B cell (primary cell): ENCODE measurements at regions not wholly inside any gene's neighbourhood (a gene's known extent, or its start where the extent isn't known, plus 50 kb on each side); places are given as distances from the start of the nearest gene placed in this dataset.

Source experiments
- ATAC-seq: fragments of 200-7000 bp; cut with Tn5 transposase; one replicate; pipeline ENCODE4 v1.10.0; 2021; ENCODE audit warnings: low read depth, mild to moderate bottlenecking, moderate number of reproducible peaks, moderate library complexity
- CTCF ChIA-PET: fragments of 350-600 bp; sonication (Branson Sonifier 250); formaldehyde crosslinking; loops from one replicate; lab custom pipeline; 2021; ENCODE audit warnings: antibody characterized with exemption, inconsistent platforms; lab: Charles Lee
- POLR2A ChIA-PET: fragments of 350-600 bp; sonication (Branson Sonifier 250); formaldehyde crosslinking; loops from one replicate; lab custom pipeline; 2021; ENCODE audit warnings: antibody characterized with exemption; lab: Charles Lee
- DNase-seq: peaks from one replicate; pipeline ENCODE4 v3.0.0; 2013
- H2AFZ ChIP-seq: 2 replicates; pipeline ENCODE4 v1.6.1; 2012; ENCODE audit warnings: mild to moderate bottlenecking, low read depth, low read length; ENCODE audit not compliant: insufficient read depth, poor library complexity, severe bottlenecking
- H3K27ac ChIP-seq, 2 donors: 1 replicate in 1 of 2; 2 replicates in 1 of 2; pipeline ENCODE4 v1.5.1; 2012 to 2013; ENCODE audit warnings: low read length in 2 of 2, mild to moderate bottlenecking in 2 of 2, moderate library complexity in 1 of 2
- H3K27me3 ChIP-seq, 4 experiments: fragments of 200-600 bp in 1 of 4; sonication (generic) in 1 of 4; replicated peaks in 1 of 4; 1 replicate in 2 of 4; 2 replicates in 2 of 4; pipeline versions ENCODE4 v1.6.1 to v1.7.0; 2013 to 2016; ENCODE audit warnings: low read length in 3 of 4, mild to moderate bottlenecking in 2 of 4, mixed read lengths in 1 of 4, moderate library complexity in 1 of 4; ENCODE audit not compliant: insufficient read depth in 4 of 4, control insufficient read depth in 3 of 4; ENCODE audit errors: control extremely low read depth in 1 of 4
- H3K36me3 ChIP-seq, 2 experiments: replicated peaks in 1 of 2; 1 replicate in 1 of 2; 2 replicates in 1 of 2; pipeline versions ENCODE4 v1.6.1 to v1.7.1; 2013; ENCODE audit warnings: low read length in 1 of 2; ENCODE audit not compliant: insufficient read depth in 2 of 2, control insufficient read depth in 1 of 2; ENCODE audit errors: control extremely low read depth in 1 of 2, extremely low read depth in 1 of 2
- H3K4me1 ChIP-seq, 2 donors: fragments of 200-600 bp in 1 of 2; sonication (generic) in 1 of 2; 1 replicate in 1 of 2; 2 replicates in 1 of 2; pipeline versions ENCODE4 v1.5.1 to v1.6.1; 2013 to 2017; ENCODE audit warnings: low read length in 2 of 2; ENCODE audit not compliant: control insufficient read depth in 2 of 2, insufficient read depth in 2 of 2
- H3K4me2 ChIP-seq: replicated peaks from 2 replicates; pipeline ENCODE3; 2012; ENCODE audit warnings: mild to moderate bottlenecking, low read depth, low read length; ENCODE audit not compliant: poor library complexity, severe bottlenecking
- H3K4me3 ChIP-seq, 5 experiments: fragments of 200-600 bp in 1 of 5; sonication (generic) in 1 of 5; 1 replicate in 3 of 5; 2 replicates in 2 of 5; pipeline versions ENCODE4 v1.5.1 to v1.7.0; 2011 to 2016; ENCODE audit warnings: low read length in 4 of 5, mild to moderate bottlenecking in 4 of 5, low read depth in 2 of 5, control low read depth in 1 of 5, moderate library complexity in 1 of 5; ENCODE audit not compliant: insufficient read depth in 1 of 5; ENCODE audit errors: control extremely low read depth in 1 of 5, extremely low read depth in 1 of 5
- H3K79me2 ChIP-seq: fragments of 200-600 bp; sonication (generic); one replicate; pipeline ENCODE4 v1.6.0; 2016; ENCODE audit warnings: low read length; ENCODE audit not compliant: control insufficient read depth, insufficient read depth
- H3K9ac ChIP-seq: fragments of 200-600 bp; sonication (generic); 2 replicates; pipeline ENCODE4 v1.6.1; 2017; ENCODE audit warnings: mild to moderate bottlenecking, low read length, moderate library complexity
- H3K9me3 ChIP-seq, 3 donors: one replicate each; pipeline versions ENCODE4 v1.6.1 to v1.7.1; 2013; ENCODE audit warnings: low read length in 2 of 3; ENCODE audit not compliant: control insufficient read depth in 2 of 3, insufficient read depth in 1 of 3; ENCODE audit errors: control extremely low read depth in 1 of 3
- H4K20me1 ChIP-seq: 2 replicates; pipeline ENCODE4 v1.6.0; 2012; ENCODE audit warnings: mild to moderate bottlenecking, low read length; ENCODE audit not compliant: insufficient read depth, control insufficient read depth, poor library complexity, severe bottlenecking
- H3K27ac Mint-ChIP-seq: one replicate; pipeline ENCODE4 v1.8.0; 2021; ENCODE audit warnings: mixed read lengths
- H3K27me3 Mint-ChIP-seq: one replicate; pipeline ENCODE4 v1.8.0; 2021; ENCODE audit warnings: mixed read lengths
- H3K4me1 Mint-ChIP-seq: one replicate; pipeline ENCODE4 v1.8.0; 2021; ENCODE audit warnings: mixed read lengths
- H3K4me3 Mint-ChIP-seq: one replicate; pipeline ENCODE4 v1.8.0; 2021; ENCODE audit warnings: mixed read lengths
- H3K9me3 Mint-ChIP-seq: one replicate; pipeline ENCODE4 v1.8.0; 2022; ENCODE audit warnings: mixed read lengths; ENCODE audit not compliant: insufficient read depth
- EZH2 ChIP-seq: IDR thresholded peaks from 2 replicates; pipeline ENCODE4 v1.6.1; 2012; ENCODE audit warnings: borderline replicate concordance, low read depth, mild to moderate bottlenecking, moderate library complexity, low read length; ENCODE audit not compliant: insufficient read depth, poor library complexity, severe bottlenecking
- WGBS: methylation state at CpG from one replicate; pipeline ENCODE4 v1.1.5; 2013; ENCODE audit warnings: missing lambda C conversion rate; ENCODE audit not compliant: insufficient coverage; 5-methylcytosine and 5-hydroxymethylcytosine counted together
- intact Hi-C: fragments of 100-400 bp; cut with micrococcal nuclease; formaldehyde crosslinking; loops from one replicate; pipeline ENCODE4 v1.10.0; 2022
- TF ChIP-seq, protein P1 (sequence below): fragments of 200-600 bp; IDR thresholded peaks from one replicate; pipeline ENCODE4 v1.8.0; 2022; ENCODE audit warnings: antibody characterized with exemption, mild to moderate bottlenecking

DNA sequence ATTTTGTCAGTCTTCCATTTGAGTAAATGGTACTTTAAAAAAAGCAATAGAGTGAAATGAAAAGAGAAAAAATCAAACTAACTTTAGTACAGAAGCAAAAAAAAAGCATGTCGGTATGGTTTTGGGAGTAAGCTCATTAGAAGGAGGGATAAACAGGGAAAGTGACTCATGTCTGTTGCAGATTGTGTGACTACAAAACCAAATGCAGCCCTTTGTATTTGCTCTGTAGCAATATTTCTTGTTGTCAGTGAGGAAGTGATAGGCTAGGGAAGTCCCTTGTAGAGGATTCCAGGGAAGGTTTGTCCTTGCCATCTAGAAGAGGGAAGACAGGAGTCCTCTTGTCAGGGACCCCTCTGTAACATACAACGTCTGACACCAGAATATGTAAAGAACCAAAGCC, 150.5 kb upstream of the POU1F1 start:
- Histone ChIP-seq H3K4me3 (no peak overlapping the region), H3K27ac (no peak overlapping the region), H2AFZ (no peak overlapping the region), H3K4me2 (no peak overlapping the region), H3K36me3 (no peaks in the 10 kb centered on the region), H3K27me3 (no peaks in the 10 kb centered on the region), H3K9ac (no peak overlapping the region), H4K20me1 (no peaks in the 10 kb centered on the region), H3K9me3 (no peaks in the 10 kb centered on the region), H3K79me2 (no peaks in the 10 kb centered on the region), H3K4me1 (no peaks in the 10 kb centered on the region)
- POLR2A ChIA-PET, result no interaction called here
- DNase-seq (no peak), ATAC-seq (no peak)
- Mint-ChIP-seq H3K4me3 (no peak overlapping the region), H3K27ac (no peak overlapping the region), H3K27me3 (no peaks in the 10 kb centered on the region), H3K9me3 (no peaks in the 10 kb centered on the region), H3K4me1 (no peaks in the 10 kb centered on the region)
- intact Hi-C loops, result no loop called here
- no CpG with 5 or more reads among the region's 2 CpGs for WGBS
- CTCF ChIA-PET, result no interaction called here
- TF ChIP-seq EZH2, result no peak
- TF ChIP-seq, protein P1, sequence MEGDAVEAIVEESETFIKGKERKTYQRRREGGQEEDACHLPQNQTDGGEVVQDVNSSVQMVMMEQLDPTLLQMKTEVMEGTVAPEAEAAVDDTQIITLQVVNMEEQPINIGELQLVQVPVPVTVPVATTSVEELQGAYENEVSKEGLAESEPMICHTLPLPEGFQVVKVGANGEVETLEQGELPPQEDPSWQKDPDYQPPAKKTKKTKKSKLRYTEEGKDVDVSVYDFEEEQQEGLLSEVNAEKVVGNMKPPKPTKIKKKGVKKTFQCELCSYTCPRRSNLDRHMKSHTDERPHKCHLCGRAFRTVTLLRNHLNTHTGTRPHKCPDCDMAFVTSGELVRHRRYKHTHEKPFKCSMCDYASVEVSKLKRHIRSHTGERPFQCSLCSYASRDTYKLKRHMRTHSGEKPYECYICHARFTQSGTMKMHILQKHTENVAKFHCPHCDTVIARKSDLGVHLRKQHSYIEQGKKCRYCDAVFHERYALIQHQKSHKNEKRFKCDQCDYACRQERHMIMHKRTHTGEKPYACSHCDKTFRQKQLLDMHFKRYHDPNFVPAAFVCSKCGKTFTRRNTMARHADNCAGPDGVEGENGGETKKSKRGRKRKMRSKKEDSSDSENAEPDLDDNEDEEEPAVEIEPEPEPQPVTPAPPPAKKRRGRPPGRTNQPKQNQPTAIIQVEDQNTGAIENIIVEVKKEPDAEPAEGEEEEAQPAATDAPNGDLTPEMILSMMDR, result no peak

DNA sequence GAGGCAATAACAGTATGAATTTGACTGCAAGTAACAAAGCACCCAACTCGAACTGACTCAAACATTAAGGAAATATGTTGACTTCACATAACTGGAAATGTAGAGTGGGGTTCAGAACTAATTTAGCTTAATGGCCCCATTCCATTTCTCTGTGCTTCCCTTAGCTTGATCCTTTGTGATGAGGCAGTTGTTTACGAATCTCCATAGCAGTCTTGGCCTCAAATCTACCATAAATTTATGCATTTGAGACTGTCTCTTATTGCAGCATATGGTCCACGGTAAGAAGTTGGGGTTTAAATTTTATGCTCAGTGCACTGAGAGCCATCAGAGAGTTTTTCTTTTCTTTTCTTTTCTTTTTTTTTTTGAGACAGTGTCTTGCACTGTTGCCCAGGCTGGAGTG, 148.7 kb upstream of the POU1F1 start:
- no peaks in the 10 kb centered on the region for H4K20me1 ChIP-seq
- TF ChIP-seq, protein P1, result no peak
- TF ChIP-seq EZH2, result no peak
- no peaks in the 10 kb centered on the region for H3K27me3 ChIP-seq
- H3K4me3 Mint-ChIP-seq, result no peak overlapping the region
- no peak overlapping the region for H2AFZ ChIP-seq
- ChIA-PET CTCF (no interaction called here), POLR2A (no interaction called here)
- DNase-seq (no peak), ATAC-seq (no peak)
- no peaks in the 10 kb centered on the region for H3K4me1 ChIP-seq
- no peaks in the 10 kb centered on the region for H3K9me3 Mint-ChIP-seq
- no peak overlapping the region for H3K4me3 ChIP-seq
- H3K9me3 ChIP-seq, result no peaks in the 10 kb centered on the region
- WGBS, result 100% methylated on average over 1 of the region's 3 CpGs
- H3K27ac Mint-ChIP-seq, result no peak overlapping the region
- H3K9ac ChIP-seq, result no peak overlapping the region
- H3K36me3 ChIP-seq, result no peaks in the 10 kb centered on the region
- no peak overlapping the region for H3K4me2 ChIP-seq
- H3K4me1 Mint-ChIP-seq, result no peaks in the 10 kb centered on the region
- no peaks in the 10 kb centered on the region for H3K27me3 Mint-ChIP-seq
- H3K79me2 ChIP-seq, result no peaks in the 10 kb centered on the region
- no peak overlapping the region for H3K27ac ChIP-seq
- intact Hi-C loops, result no loop called here
